ENCODE measurements at regions not wholly inside any gene's neighbourhood (a gene's known extent, or its start where the extent isn't known, plus 50 kb on each side); places are given as distances from the start of the nearest gene placed in this dataset.
"Not testable (repeated sequence)": the region's sequence is repeated elsewhere in the genome, so short reads cannot be mapped to it uniquely, and the experiment has no call there.

- no peak for DNase-seq (ENCODE audit: low spot score)
Observed at GRCh38 chr4:152195888-152196287, 340.0 kb downstream of the FBXW7 start.

GRCh38 chr4:152193059-152193458 is 342.8 kb downstream of the FBXW7 start:
- DNase-seq (ENCODE audit: low spot score), result no peak

GRCh38 chr4:152190907-152191306 is 345.0 kb downstream of the FBXW7 start:
- DNase-seq (ENCODE audit: low spot score), result no peak

GRCh38 chr4:152189451-152190179 is 346.3 kb downstream of the FBXW7 start:
- DNase-seq (ENCODE audit: low spot score), result no peak

GRCh38 chr4:152188801-152189200 is 347.1 kb downstream of the FBXW7 start:
- DNase-seq (ENCODE audit: low spot score), result no peak

- no peak for DNase-seq (ENCODE audit: low spot score)
Observed at GRCh38 chr4:152187693-152188092, 348.2 kb downstream of the FBXW7 start.

GRCh38 chr4:152185786-152186550 is 349.9 kb downstream of the FBXW7 start:
- DNase-seq (ENCODE audit: low spot score), result no peak

- no peak for DNase-seq (ENCODE audit: low spot score)
Observed at GRCh38 chr4:152181150-152181549, 354.7 kb downstream of the FBXW7 start.

- no peak for DNase-seq (ENCODE audit: low spot score)
Observed at GRCh38 chr4:152180369-152180768, 355.5 kb downstream of the FBXW7 start.

- DNase-seq (ENCODE audit: low spot score), result not testable (repeated sequence)
Observed at GRCh38 chr4:152177538-152177937, 358.4 kb downstream of the FBXW7 start.

- DNase-seq (ENCODE audit: low spot score), result no peak
Observed at GRCh38 chr4:152176627-152177214, 359.2 kb downstream of the FBXW7 start.

GRCh38 chr4:152175586-152175985 is 360.3 kb downstream of the FBXW7 start:
- DNase-seq (ENCODE audit: low spot score), result no peak

GRCh38 chr4:152172146-152172545 is 363.7 kb downstream of the FBXW7 start:
- DNase-seq (ENCODE audit: low spot score), result no peak

GRCh38 chr4:152171556-152171955 is 364.3 kb downstream of the FBXW7 start:
- peak; percentile 59 for DNase-seq (ENCODE audit: low spot score)

GRCh38 chr4:152169683-152170082 is 366.2 kb downstream of the FBXW7 start:
- DNase-seq (ENCODE audit: low spot score), result peak; percentile 18

- DNase-seq (ENCODE audit: low spot score), result no peak
Observed at GRCh38 chr4:152168987-152169616, 366.8 kb downstream of the FBXW7 start.

GRCh38 chr4:152166567-152166966 is 369.3 kb downstream of the FBXW7 start:
- DNase-seq (ENCODE audit: low spot score), result no peak

GRCh38 chr4:152165846-152166245 is 370.0 kb downstream of the FBXW7 start:
- no peak for DNase-seq (ENCODE audit: low spot score)

- DNase-seq (ENCODE audit: low spot score), result no peak
Observed at GRCh38 chr4:152165146-152165545, 370.7 kb downstream of the FBXW7 start.

GRCh38 chr4:152164561-152164960 is 371.3 kb downstream of the FBXW7 start:
- no peak for DNase-seq (ENCODE audit: low spot score)

- DNase-seq (ENCODE audit: low spot score), result no peak
Observed at GRCh38 chr4:152162331-152162697, 373.6 kb downstream of the FBXW7 start.

GRCh38 chr4:152161676-152162330 is 374.1 kb downstream of the FBXW7 start:
- DNase-seq (ENCODE audit: low spot score), result no peak
